NCI-H2227 treated with DMSO at 0.1 percent for 48 hours (cell line): ENCODE measurements at regions not wholly inside any gene's neighbourhood (a gene's known extent, or its start where the extent isn't known, plus 50 kb on each side); places are given as distances from the start of the nearest gene placed in this dataset.

Experiments
- DNase-seq: peaks from one replicate; lab custom pipeline; 2025; lab: John Stamatoyannopoulos, UW

DNA sequence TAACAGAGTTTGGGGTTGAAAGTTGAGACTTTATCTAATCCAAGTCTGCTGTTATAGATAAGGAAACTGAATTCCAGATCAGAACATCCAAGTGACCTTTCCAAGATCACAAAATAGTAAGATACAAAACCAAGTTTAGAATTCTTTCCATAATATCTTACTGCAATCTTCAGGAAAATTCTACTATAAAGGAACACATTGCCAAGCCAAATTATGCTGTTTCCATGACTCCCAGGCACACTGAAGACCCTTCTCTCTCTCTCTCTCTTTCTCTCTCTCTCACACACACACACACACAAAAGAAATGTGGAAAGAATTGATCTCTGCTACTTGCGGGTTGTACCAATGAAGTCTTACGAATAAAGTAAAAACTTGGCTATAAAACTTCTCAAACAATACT, 398.4 kb downstream of the METTL4 start:
- no peak for DNase-seq

GRCh38 chr18:2173486-2173885, 397.8 kb downstream of the METTL4 start:
- DNase-seq: no peak

DNA sequence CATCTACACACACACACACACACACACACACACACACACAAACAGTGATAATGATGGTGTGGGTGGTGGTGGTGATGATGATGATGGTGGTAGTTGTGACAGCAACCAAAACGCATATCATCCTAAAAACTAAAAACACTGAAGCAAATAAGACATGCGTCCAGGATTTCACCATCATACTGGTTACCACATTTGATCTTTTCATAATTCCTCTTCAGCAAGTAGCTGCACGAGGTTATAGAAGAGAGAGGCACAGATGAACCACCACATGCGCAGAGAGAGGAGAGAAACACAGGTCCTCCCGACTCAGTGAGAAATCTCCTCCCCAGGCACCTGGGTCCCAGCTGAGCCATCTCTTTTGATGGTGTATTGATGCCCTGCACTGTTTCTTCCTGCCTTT, 393.3 kb downstream of the METTL4 start:
- DNase-seq: no peak

DNA sequence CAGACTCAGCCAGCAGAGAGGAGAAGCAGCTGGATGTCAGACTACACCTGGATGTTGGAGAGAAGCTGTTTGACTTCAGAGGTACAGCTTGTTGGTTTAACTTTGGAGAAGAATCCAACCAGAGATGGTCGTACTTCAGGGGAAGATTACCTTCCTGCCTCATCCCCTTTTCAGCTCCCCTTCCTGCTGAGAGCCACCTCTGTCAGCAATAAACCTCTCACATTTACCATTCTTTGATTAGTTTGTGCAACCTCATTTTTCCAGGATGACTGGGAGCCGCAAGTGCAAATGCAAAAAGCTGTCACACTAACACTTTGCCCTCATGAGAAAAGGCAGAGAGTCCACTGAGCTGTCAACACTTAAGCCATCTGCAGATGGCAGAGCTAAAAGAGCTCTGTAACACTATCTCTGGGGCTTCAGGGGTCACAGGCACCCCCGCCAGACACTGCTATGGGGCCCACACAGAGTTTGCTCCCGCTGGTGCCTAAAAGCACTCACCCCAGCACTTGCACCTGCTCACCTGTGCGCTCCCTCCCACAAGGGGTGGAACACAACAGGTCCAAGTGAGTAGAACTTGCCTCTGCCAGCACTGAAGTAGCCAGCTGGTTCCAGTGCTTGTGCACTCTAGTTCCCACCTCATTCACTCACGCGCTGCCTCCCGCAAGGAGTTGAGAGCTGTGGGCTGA, 391.7 kb downstream of the METTL4 start:
- DNase-seq: no peak

- DNase-seq: no peak
Observed at GRCh38 chr18:2180586-2180985, 390.7 kb downstream of the METTL4 start.

GRCh38 chr18:2183432-2183831, 387.9 kb downstream of the METTL4 start:
- no peak for DNase-seq

DNA sequence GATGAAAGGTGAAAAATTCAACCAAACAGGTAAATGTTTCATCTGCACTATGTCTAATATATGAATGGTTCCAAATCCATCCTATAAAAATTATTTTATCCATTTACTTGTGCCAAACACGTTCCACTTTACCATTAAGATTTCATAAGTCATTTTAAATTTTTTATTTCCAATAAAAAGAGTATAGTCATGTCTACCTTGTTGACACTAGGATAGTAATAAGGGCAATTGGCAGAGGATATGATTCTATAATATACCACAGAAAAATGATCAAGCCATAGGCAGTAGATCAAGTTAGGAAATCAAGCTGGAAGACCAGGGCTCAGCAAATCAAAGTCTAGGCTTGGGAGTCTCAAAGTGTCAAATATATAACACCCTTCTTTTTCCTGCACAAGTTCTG, 384.3 kb downstream of the METTL4 start:
- DNase-seq: no peak

DNA sequence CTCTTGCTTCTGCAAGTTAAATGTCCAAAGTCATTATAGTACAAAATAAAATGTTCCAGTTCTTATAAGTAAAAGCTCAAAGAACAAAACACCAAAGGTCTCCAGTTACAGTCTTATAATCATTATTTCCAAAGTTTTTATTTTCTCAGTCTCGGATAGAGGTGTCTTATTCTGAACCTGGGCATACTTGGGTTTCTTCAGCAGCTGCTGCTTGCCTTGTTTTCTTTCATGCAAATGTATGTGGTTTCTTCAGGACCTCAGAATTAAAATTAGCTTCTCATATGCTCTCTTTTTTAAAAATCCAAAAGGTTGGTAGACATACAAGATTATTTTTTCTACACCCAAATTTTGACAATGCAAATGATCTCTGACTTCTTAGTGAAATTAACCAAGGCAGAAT, 383.0 kb downstream of the METTL4 start:
- DNase-seq: no peak

GRCh38 chr18:2191180-2191790, 380.0 kb downstream of the METTL4 start:
- DNase-seq: no peak

DNA sequence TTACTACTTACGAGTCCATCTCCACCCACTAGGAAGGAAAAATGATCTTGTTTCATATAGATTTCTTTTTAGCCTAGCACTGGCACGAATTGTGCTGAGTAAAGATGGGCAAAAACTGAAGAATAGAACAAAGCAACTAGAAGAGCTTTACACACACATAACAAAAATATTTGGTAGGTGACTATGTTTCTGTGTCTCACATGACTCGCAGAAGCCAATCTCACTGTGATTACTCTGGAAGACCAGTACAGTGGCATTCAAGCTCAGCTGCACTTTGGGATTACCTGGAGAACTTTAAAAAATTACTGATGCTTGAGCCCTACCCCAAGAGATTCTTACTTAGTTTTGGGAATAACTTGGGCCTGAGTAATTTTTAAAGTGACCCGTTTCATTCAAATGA, 378.7 kb downstream of the METTL4 start:
- no peak for DNase-seq

DNA sequence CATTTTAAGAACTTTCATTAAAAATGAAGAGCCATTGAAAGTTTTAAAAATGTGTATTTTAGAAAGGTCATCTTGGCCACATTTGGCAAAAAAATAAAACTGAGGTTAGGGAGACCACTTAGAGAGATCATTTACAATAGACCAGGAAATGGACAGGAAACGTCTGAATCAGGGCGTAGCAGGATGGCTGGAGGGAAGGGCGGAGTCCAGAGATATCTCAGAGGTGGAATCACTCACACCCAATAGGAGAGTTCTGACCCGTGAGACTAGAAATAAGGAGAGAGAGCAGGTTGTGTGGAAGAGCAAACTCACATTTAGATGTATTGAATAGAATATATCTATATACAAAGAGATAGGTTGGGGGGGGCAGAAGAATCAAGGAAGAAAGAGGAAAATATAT, 373.4 kb downstream of the METTL4 start:
- DNase-seq: no peak

GRCh38 chr18:2199060-2199459, 372.2 kb downstream of the METTL4 start:
- no peak for DNase-seq

GRCh38 chr18:2201036-2201600, 370.2 kb downstream of the METTL4 start:
- DNase-seq: no peak

DNA sequence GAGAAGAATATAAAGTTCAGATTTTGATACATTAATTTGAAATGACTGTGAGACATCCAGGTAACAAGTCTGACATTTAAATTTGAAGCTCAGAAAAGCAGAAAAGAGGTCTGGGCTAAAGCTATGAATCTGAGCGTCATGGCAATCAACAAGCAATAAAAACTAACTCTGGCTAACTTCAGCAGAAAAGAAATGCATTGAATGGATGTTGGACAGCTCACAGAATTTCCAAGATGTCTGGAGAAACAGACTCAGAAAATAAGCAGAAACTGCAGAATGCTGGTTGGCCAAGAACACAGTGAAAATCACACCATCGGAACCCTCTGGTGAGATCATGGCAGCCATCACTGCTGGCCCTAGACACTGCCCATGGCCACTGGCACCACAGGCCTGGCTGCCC, 366.6 kb downstream of the METTL4 start:
- no peak for DNase-seq

DNA sequence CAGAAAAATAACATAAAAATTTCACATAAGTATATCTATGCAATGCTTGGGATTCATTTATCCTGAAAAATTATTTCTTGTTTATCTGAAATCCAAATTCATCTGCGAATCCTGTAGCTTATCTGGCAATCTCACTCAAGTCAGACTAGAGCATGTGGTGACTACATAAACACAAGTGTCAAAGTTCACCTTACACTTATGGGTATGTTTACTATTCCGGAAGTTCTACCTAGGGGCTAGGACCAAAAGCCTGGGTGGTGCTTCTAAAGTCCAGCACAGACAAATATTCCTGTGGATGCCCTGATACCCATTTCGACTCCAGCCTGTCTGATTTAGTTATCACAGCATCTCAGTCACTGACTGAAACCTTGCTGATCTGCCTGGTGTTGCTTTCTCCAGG, 364.0 kb downstream of the METTL4 start:
- DNase-seq: no peak

- no peak for DNase-seq
Observed at GRCh38 chr18:2212598-2213205, 358.6 kb downstream of the METTL4 start.

DNA sequence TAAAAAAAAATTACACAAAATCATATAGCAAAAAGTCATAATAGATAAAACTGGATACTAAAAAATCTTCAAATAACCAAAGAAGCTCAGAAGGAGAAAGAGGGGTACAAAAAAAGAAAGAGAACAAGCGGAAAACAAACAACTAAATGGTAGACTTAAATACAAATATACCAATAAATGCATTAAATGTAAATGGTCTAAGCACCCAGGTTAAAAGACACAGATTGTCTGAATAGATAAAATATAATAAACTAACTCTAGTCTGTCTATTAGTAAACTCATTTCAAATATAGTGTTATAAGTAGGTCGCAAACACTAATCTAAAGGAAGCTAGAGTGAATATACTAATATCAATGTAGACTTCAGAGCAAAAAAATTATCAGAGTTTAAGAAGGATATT, 357.4 kb downstream of the METTL4 start:
- no peak for DNase-seq

- DNase-seq: no peak
Observed at GRCh38 chr18:2217356-2217755, 353.9 kb downstream of the METTL4 start.

DNA sequence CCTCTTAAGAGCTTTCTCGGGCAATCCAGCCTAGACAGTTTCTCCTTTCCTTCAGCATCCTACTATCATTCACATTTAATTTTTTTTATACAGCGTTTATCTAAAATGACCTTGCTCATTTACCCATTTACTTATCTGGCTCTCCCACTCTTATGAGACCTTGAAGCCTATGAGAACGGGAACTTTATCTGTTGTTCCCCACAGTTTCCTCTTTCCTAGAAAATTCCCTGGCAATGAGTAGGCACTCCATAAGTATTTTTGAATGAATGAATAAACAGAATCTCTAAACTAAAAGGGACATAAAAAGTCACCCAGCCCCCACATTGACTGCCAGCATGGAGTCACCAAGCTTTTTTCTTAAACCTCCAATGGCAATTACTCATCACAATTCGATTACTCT, 353.2 kb downstream of the METTL4 start:
- DNase-seq: no peak

DNA sequence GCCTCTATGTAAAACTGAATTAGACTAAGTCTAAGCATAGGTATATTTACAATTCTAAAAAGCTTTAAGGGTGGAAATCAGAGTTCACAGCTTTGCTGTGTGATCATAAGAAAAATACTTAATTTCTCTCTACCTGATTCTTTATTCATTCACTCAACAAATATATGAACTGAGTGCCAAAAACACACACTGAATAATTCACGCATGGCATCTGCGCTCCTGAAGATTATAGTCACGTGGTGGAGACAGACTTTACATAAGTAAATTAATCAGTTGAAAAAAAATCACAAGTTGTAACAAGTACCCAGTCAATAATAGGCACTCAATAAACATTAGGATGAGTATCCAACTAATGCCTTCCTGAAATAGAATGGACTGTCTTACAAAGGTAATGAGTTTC, 351.6 kb downstream of the METTL4 start:
- no peak for DNase-seq

GRCh38 chr18:2222270-2223185, 348.8 kb downstream of the METTL4 start:
- DNase-seq: no peak

DNA sequence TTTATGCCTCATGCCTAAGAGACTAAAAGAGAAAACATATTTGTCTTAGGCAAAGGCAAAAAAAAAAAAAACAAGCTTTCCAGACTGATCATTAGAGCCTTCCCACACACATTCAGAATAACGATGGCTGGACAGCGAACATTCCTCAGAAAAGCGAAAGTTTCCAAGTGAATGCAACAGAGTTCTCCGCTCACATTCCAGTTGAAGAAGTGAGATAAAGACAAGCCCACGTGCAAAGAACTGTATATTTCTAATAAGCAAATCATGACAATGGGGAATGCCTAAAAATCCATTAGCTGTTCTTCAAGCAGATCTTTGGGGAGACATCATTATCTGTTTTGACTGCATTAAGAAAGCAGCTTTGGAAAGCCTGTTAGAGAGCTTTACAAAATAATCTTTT, 347.9 kb downstream of the METTL4 start:
- DNase-seq: no peak
